ENCODE measurements at regions not wholly inside any gene's neighbourhood (a gene's known extent, or its start where the extent isn't known, plus 50 kb on each side); places are given as distances from the start of the nearest gene placed in this dataset.

- no peak overlapping the region for H3K4me3 ChIP-seq (ENCODE audit: severe bottlenecking)
- no peaks in the 10 kb centered on the region for H3K36me3 ChIP-seq (ENCODE audit: low read depth)
- no peak overlapping the region for H3K27ac ChIP-seq (ENCODE audit: poor library complexity, severe bottlenecking)
- H3K4me1 ChIP-seq (ENCODE audit: insufficient read depth, poor library complexity, severe bottlenecking): no peaks in the 10 kb centered on the region
- no peaks in the 10 kb centered on the region for H3K27me3 ChIP-seq (ENCODE audit: insufficient read depth, poor library complexity, severe bottlenecking)
- ATAC-seq (ENCODE audit: low read depth) (no peak), DNase-seq (ENCODE audit: low spot score) (no peak)
- no peak for TF ChIP-seq CTCF (IDR thresholded peaks at IDR 0.05; ENCODE audit: poor library complexity, severe bottlenecking)
- H3K9me3 ChIP-seq (ENCODE audit: severe bottlenecking): no peaks in the 10 kb centered on the region
These were observed 539.6 kb upstream of the CCDC54 start for GRCh38 chr3:106837616-106838015.

GRCh38 chr3:106839576-106840280, 537.5 kb upstream of the CCDC54 start:
- Histone ChIP-seq H3K4me3 (ENCODE audit: severe bottlenecking) (no peak overlapping the region), H3K36me3 (ENCODE audit: low read depth) (no peaks in the 10 kb centered on the region), H3K27ac (ENCODE audit: poor library complexity, severe bottlenecking) (no peak overlapping the region), H3K27me3 (ENCODE audit: insufficient read depth, poor library complexity, severe bottlenecking) (no peaks in the 10 kb centered on the region), H3K4me1 (ENCODE audit: insufficient read depth, poor library complexity, severe bottlenecking) (no peaks in the 10 kb centered on the region), H3K9me3 (ENCODE audit: severe bottlenecking) (no peaks in the 10 kb centered on the region)
- ATAC-seq (ENCODE audit: low read depth) (no peak), DNase-seq (ENCODE audit: low spot score) (no peak)
- no peak for TF ChIP-seq CTCF (IDR thresholded peaks at IDR 0.05; ENCODE audit: poor library complexity, severe bottlenecking)

- TF ChIP-seq CTCF (IDR thresholded peaks at IDR 0.05; ENCODE audit: poor library complexity, severe bottlenecking): no peak
- DNase-seq (ENCODE audit: low spot score) (no peak), ATAC-seq (ENCODE audit: low read depth) (no peak)
- H3K4me3 ChIP-seq (ENCODE audit: severe bottlenecking): no peak overlapping the region
- H3K27ac ChIP-seq (ENCODE audit: poor library complexity, severe bottlenecking): no peak overlapping the region
- no peaks in the 10 kb centered on the region for H3K4me1 ChIP-seq (ENCODE audit: insufficient read depth, poor library complexity, severe bottlenecking)
- no peaks in the 10 kb centered on the region for H3K27me3 ChIP-seq (ENCODE audit: insufficient read depth, poor library complexity, severe bottlenecking)
- H3K9me3 ChIP-seq (ENCODE audit: severe bottlenecking): no peaks in the 10 kb centered on the region
- H3K36me3 ChIP-seq (ENCODE audit: low read depth): no peaks in the 10 kb centered on the region
These were observed 536.9 kb upstream of the CCDC54 start for GRCh38 chr3:106840319-106840718.

- no peak for ATAC-seq (ENCODE audit: low read depth)
- H3K4me3 ChIP-seq (ENCODE audit: severe bottlenecking): no peak overlapping the region
- no peaks in the 10 kb centered on the region for H3K27me3 ChIP-seq (ENCODE audit: insufficient read depth, poor library complexity, severe bottlenecking)
- H3K9me3 ChIP-seq (ENCODE audit: severe bottlenecking): no peaks in the 10 kb centered on the region
- no peaks in the 10 kb centered on the region for H3K36me3 ChIP-seq (ENCODE audit: low read depth)
- H3K4me1 ChIP-seq (ENCODE audit: insufficient read depth, poor library complexity, severe bottlenecking): no peaks in the 10 kb centered on the region
- DNase-seq (ENCODE audit: low spot score): no peak
- H3K27ac ChIP-seq (ENCODE audit: poor library complexity, severe bottlenecking): no peak overlapping the region
- TF ChIP-seq CTCF (IDR thresholded peaks at IDR 0.05; ENCODE audit: poor library complexity, severe bottlenecking): no peak
These were observed 535.1 kb upstream of the CCDC54 start for GRCh38 chr3:106842151-106842550.

- no peaks in the 10 kb centered on the region for H3K36me3 ChIP-seq (ENCODE audit: low read depth)
- DNase-seq (ENCODE audit: low spot score): no peak
- H3K4me1 ChIP-seq (ENCODE audit: insufficient read depth, poor library complexity, severe bottlenecking): no peaks in the 10 kb centered on the region
- no peaks in the 10 kb centered on the region for H3K27me3 ChIP-seq (ENCODE audit: insufficient read depth, poor library complexity, severe bottlenecking)
- H3K27ac ChIP-seq (ENCODE audit: poor library complexity, severe bottlenecking): no peak overlapping the region
- no peak for ATAC-seq (ENCODE audit: low read depth)
- no peak overlapping the region for H3K4me3 ChIP-seq (ENCODE audit: severe bottlenecking)
- no peak for TF ChIP-seq CTCF (IDR thresholded peaks at IDR 0.05; ENCODE audit: poor library complexity, severe bottlenecking)
- no peaks in the 10 kb centered on the region for H3K9me3 ChIP-seq (ENCODE audit: severe bottlenecking)
These were observed 532.6 kb upstream of the CCDC54 start for GRCh38 chr3:106844638-106845037.
